ENCODE measurements at regions not wholly inside any gene's neighbourhood (a gene's known extent, or its start where the extent isn't known, plus 50 kb on each side); places are given as distances from the start of the nearest gene placed in this dataset.

GRCh38 chr6:146974351-146974750, 229.9 kb upstream of the STXBP5 start:
- no peak for TF ChIP-seq POLR2AphosphoS5 (IDR thresholded peaks at IDR 0.05)
- TF ChIP-seq, protein P1, sequence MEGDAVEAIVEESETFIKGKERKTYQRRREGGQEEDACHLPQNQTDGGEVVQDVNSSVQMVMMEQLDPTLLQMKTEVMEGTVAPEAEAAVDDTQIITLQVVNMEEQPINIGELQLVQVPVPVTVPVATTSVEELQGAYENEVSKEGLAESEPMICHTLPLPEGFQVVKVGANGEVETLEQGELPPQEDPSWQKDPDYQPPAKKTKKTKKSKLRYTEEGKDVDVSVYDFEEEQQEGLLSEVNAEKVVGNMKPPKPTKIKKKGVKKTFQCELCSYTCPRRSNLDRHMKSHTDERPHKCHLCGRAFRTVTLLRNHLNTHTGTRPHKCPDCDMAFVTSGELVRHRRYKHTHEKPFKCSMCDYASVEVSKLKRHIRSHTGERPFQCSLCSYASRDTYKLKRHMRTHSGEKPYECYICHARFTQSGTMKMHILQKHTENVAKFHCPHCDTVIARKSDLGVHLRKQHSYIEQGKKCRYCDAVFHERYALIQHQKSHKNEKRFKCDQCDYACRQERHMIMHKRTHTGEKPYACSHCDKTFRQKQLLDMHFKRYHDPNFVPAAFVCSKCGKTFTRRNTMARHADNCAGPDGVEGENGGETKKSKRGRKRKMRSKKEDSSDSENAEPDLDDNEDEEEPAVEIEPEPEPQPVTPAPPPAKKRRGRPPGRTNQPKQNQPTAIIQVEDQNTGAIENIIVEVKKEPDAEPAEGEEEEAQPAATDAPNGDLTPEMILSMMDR (IDR thresholded peaks at IDR 0.05 in 8 of 11, conservative IDR thresholded peaks at IDR 0.05 in 3 of 11) = no peak

Measured in spleen (tissue), 7 donors.